ENCODE measurements at regions not wholly inside any gene's neighbourhood (a gene's known extent, or its start where the extent isn't known, plus 50 kb on each side); places are given as distances from the start of the nearest gene placed in this dataset.

GRCh38 chr5:3704661-3705060, 109.0 kb downstream of the IRX1 start:
- CTCF ChIA-PET (ENCODE audit: unreplicated experiment): no interaction called here
- Histone ChIP-seq H3K4me2 (ENCODE audit: low read length) (no peak overlapping the region), H3K27ac (ENCODE audit: low read depth, low read length, poor library complexity, severe bottlenecking) (no peak overlapping the region), H4K20me1 (ENCODE audit: insufficient read depth, low read length) (no peaks in the 10 kb centered on the region), H3K9me3 (ENCODE audit: low read length) (no peaks in the 10 kb centered on the region), H3K9me2 (ENCODE audit: insufficient read depth, low read length) (no peaks in the 10 kb centered on the region), H3K79me2 (ENCODE audit: insufficient read depth, low read depth, low read length) (no peaks in the 10 kb centered on the region), H2AFZ (ENCODE audit: low read length) (no peak overlapping the region), H3K4me3 (ENCODE audit: low read depth, low read length, poor library complexity, severe bottlenecking) (no peak overlapping the region), H3K4me1 (ENCODE audit: insufficient read depth, low read length, poor library complexity, severe bottlenecking) (no peaks in the 10 kb centered on the region), H3K36me3 (ENCODE audit: insufficient read depth, low read length) (no peaks in the 10 kb centered on the region)
- BruUV-seq (replicated peaks): no TSS peak
- POLR2A ChIA-PET: interaction anchor here (0.7 kb wide), 1 partner anchor 928 kb away, joined by 3 read pairs; no protein-coding TSS in a partner anchor
- no peak for TF ChIP-seq EZH2phosphoT487 (IDR thresholded peaks at IDR 0.05; ENCODE audit: borderline replicate concordance, low read depth, low read length)
- TF ChIP-seq, protein P1, sequence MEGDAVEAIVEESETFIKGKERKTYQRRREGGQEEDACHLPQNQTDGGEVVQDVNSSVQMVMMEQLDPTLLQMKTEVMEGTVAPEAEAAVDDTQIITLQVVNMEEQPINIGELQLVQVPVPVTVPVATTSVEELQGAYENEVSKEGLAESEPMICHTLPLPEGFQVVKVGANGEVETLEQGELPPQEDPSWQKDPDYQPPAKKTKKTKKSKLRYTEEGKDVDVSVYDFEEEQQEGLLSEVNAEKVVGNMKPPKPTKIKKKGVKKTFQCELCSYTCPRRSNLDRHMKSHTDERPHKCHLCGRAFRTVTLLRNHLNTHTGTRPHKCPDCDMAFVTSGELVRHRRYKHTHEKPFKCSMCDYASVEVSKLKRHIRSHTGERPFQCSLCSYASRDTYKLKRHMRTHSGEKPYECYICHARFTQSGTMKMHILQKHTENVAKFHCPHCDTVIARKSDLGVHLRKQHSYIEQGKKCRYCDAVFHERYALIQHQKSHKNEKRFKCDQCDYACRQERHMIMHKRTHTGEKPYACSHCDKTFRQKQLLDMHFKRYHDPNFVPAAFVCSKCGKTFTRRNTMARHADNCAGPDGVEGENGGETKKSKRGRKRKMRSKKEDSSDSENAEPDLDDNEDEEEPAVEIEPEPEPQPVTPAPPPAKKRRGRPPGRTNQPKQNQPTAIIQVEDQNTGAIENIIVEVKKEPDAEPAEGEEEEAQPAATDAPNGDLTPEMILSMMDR (conservative IDR thresholded peaks at IDR 0.05; ENCODE audit: low read length): no peak
- no peak for DNase-seq (ENCODE audit: low spot score)
- intact Hi-C loops (cut with micrococcal nuclease; ENCODE audit: unreplicated experiment): no loop called here

GRCh38 chr5:3709068-3709716, 113.6 kb downstream of the IRX1 start:
- Histone ChIP-seq H3K4me1 (ENCODE audit: insufficient read depth, low read length, poor library complexity, severe bottlenecking) (no peaks in the 10 kb centered on the region), H3K9me3 (ENCODE audit: low read length) (no peaks in the 10 kb centered on the region), H3K36me3 (ENCODE audit: insufficient read depth, low read length) (no peaks in the 10 kb centered on the region), H3K27ac (ENCODE audit: low read depth, low read length, poor library complexity, severe bottlenecking) (no peak overlapping the region), H3K9me2 (ENCODE audit: insufficient read depth, low read length) (no peaks in the 10 kb centered on the region), H3K79me2 (ENCODE audit: insufficient read depth, low read depth, low read length) (no peaks in the 10 kb centered on the region), H4K20me1 (ENCODE audit: insufficient read depth, low read length) (no peaks in the 10 kb centered on the region), H2AFZ (ENCODE audit: low read length) (no peak overlapping the region), H3K4me3 (ENCODE audit: low read depth, low read length, poor library complexity, severe bottlenecking) (no peak overlapping the region), H3K4me2 (ENCODE audit: low read length) (no peak overlapping the region)
- no TSS peak for BruUV-seq (replicated peaks)
- DNase-seq (ENCODE audit: low spot score): no peak
- ChIA-PET CTCF (ENCODE audit: unreplicated experiment) (no interaction called here), POLR2A (no interaction called here)
- TF ChIP-seq, protein P1 (conservative IDR thresholded peaks at IDR 0.05; ENCODE audit: low read length): no peak
- TF ChIP-seq EZH2phosphoT487 (IDR thresholded peaks at IDR 0.05; ENCODE audit: borderline replicate concordance, low read depth, low read length): no peak
- intact Hi-C loops (cut with micrococcal nuclease; ENCODE audit: unreplicated experiment): no loop called here

DNA sequence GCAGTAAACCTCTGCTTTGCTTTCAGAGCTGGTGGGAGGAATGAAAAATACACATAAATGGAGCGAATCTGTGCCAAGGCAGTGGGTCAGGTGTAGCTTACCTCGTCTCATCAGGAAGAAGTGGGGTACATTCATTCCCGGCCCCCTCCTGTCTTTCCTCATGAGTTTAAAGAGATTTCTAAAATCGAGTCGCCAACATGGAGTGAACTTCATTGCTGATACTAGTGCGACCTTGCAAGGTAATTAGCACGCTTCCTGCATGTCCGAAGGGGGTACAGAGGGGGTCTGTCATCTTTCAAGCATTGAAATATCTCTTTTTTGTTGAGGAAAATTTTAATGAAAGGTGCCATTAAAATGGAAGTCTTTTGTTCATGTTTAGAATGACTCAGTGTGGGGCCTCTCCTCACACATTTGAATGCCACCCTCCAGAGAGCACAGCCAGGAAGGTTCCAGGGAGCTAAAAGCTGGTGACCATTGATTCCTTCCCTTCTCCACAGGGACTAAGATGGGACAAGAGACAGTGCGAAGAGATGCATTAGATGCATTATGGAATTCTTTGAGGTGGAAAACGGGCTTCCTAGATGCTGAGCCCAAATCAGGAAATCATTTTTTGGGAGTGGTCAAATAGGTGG, 114.2 kb downstream of the IRX1 start:
- DNase-seq (ENCODE audit: low spot score): no peak
- CTCF ChIA-PET (ENCODE audit: unreplicated experiment): no interaction called here
- intact Hi-C loops (cut with micrococcal nuclease; ENCODE audit: unreplicated experiment): no loop called here

More for the DNA sequence above, 114.2 kb downstream of the IRX1 start:
- no TSS peak for BruUV-seq (replicated peaks)
- H4K20me1 ChIP-seq (ENCODE audit: insufficient read depth, low read length): no peaks in the 10 kb centered on the region
- no peak overlapping the region for H3K4me2 ChIP-seq (ENCODE audit: low read length)
- H3K27ac ChIP-seq (ENCODE audit: low read depth, low read length, poor library complexity, severe bottlenecking): no peak overlapping the region
- H3K9me2 ChIP-seq (ENCODE audit: insufficient read depth, low read length): no peaks in the 10 kb centered on the region
- H3K4me1 ChIP-seq (ENCODE audit: insufficient read depth, low read length, poor library complexity, severe bottlenecking): no peaks in the 10 kb centered on the region
- H3K9me3 ChIP-seq (ENCODE audit: low read length): no peaks in the 10 kb centered on the region
- H3K4me3 ChIP-seq (ENCODE audit: low read depth, low read length, poor library complexity, severe bottlenecking): no peak overlapping the region
- H2AFZ ChIP-seq (ENCODE audit: low read length): no peak overlapping the region
- POLR2A ChIA-PET: interaction anchor here (0.7 kb wide), 1 partner anchor 1164 kb away, joined by 3 read pairs; no protein-coding TSS in a partner anchor
- no peaks in the 10 kb centered on the region for H3K79me2 ChIP-seq (ENCODE audit: insufficient read depth, low read depth, low read length)
- TF ChIP-seq, protein P1 (conservative IDR thresholded peaks at IDR 0.05; ENCODE audit: low read length): no peak
- no peak for TF ChIP-seq EZH2phosphoT487 (IDR thresholded peaks at IDR 0.05; ENCODE audit: borderline replicate concordance, low read depth, low read length)
- H3K36me3 ChIP-seq (ENCODE audit: insufficient read depth, low read length): no peaks in the 10 kb centered on the region

Data from OCI-LY7 (cell line).